Brain pericyte (primary cell): ENCODE measurements at regions not wholly inside any gene's neighbourhood (a gene's known extent, or its start where the extent isn't known, plus 50 kb on each side); places are given as distances from the start of the nearest gene placed in this dataset.

ENCODE experiments used
- DNase-seq: peaks from one replicate; pipeline ENCODE4 v3.0.0-alpha.2; 2012; ENCODE audit warnings: low read depth, low spot score

- no peak for DNase-seq
Measured at GRCh38 chr2:6512589-6512988, 353.1 kb downstream of the CMPK2 start.

- no peak for DNase-seq
Measured at GRCh38 chr2:6516674-6517073, 349.0 kb downstream of the CMPK2 start.

GRCh38 chr2:6518361-6518760 lies 347.3 kb downstream of the CMPK2 start:
- no peak for DNase-seq

- DNase-seq, result no peak
Measured at GRCh38 chr2:6523476-6523875, 342.2 kb downstream of the CMPK2 start.

- DNase-seq, result no peak
Measured at GRCh38 chr2:6524691-6525474, 340.8 kb downstream of the CMPK2 start.

- DNase-seq, result no peak
Measured at GRCh38 chr2:6525475-6525964, 340.2 kb downstream of the CMPK2 start.

GRCh38 chr2:6526093-6526824 lies 339.4 kb downstream of the CMPK2 start:
- no peak for DNase-seq

GRCh38 chr2:6531304-6531703 lies 334.4 kb downstream of the CMPK2 start:
- no peak for DNase-seq

GRCh38 chr2:6535572-6535971 lies 330.1 kb downstream of the CMPK2 start:
- DNase-seq, result no peak

GRCh38 chr2:6538607-6539006 lies 327.1 kb downstream of the CMPK2 start:
- DNase-seq, result no peak

- no peak for DNase-seq
Measured at GRCh38 chr2:6545336-6545735, 320.4 kb downstream of the CMPK2 start.

- no peak for DNase-seq
Measured at GRCh38 chr2:6545795-6546194, 319.9 kb downstream of the CMPK2 start.

- DNase-seq, result no peak
Measured at GRCh38 chr2:6554466-6554865, 311.2 kb downstream of the CMPK2 start.

GRCh38 chr2:6556755-6557154 lies 309.0 kb downstream of the CMPK2 start:
- no peak for DNase-seq

- DNase-seq, result no peak
Measured at GRCh38 chr2:6557737-6558136, 308.0 kb downstream of the CMPK2 start.

GRCh38 chr2:6562771-6563170 lies 302.9 kb downstream of the CMPK2 start:
- DNase-seq, result no peak

- no peak for DNase-seq
Measured at GRCh38 chr2:6564326-6564725, 301.4 kb downstream of the CMPK2 start.

GRCh38 chr2:6574121-6574520 lies 291.6 kb downstream of the CMPK2 start:
- DNase-seq, result no peak

- DNase-seq, result no peak
Measured at GRCh38 chr2:6576302-6576701, 289.4 kb downstream of the CMPK2 start.

- DNase-seq, result no peak
Measured at GRCh38 chr2:6577960-6578359, 287.7 kb downstream of the CMPK2 start.

GRCh38 chr2:6578416-6578815 lies 287.3 kb downstream of the CMPK2 start:
- DNase-seq, result no peak

- no peak for DNase-seq
Measured at GRCh38 chr2:6579281-6579680, 286.4 kb downstream of the CMPK2 start.

- DNase-seq, result no peak
Measured at GRCh38 chr2:6580982-6581381, 284.7 kb downstream of the CMPK2 start.
